CD4-positive, CD25-positive, alpha-beta regulatory T cell (primary cell): ENCODE measurements at regions not wholly inside any gene's neighbourhood (a gene's known extent, or its start where the extent isn't known, plus 50 kb on each side); places are given as distances from the start of the nearest gene placed in this dataset.

Experiments used
- ATAC-seq, 2 donors: fragments of 150-1000 bp; cut with Tn5 transposase; one replicate each; pipeline ENCODE4 v1.10.0; 2021; ENCODE audit warnings: low read depth in 2 of 2, moderate number of reproducible peaks in 2 of 2, moderate library complexity in 1 of 2
- DNase-seq, 3 donors: peaks; one replicate each; pipeline versions ENCODE4 v3.0.0 to v3.0.0-alpha.2; 2012 to 2022; ENCODE audit warnings: mixed read lengths in 1 of 3
- H3K27ac ChIP-seq: one replicate; pipeline ENCODE4 v1.7.0; 2013; ENCODE audit warnings: mild to moderate bottlenecking, low read length; ENCODE audit not compliant: insufficient read depth, poor library complexity, severe bottlenecking
- H3K27me3 ChIP-seq: one replicate; pipeline ENCODE4 v1.7.0; 2013; ENCODE audit warnings: low read length; ENCODE audit not compliant: control insufficient read depth, insufficient read depth
- H3K36me3 ChIP-seq: one replicate; pipeline ENCODE4 v1.7.0; 2013; ENCODE audit warnings: mild to moderate bottlenecking, low read length, moderate library complexity; ENCODE audit not compliant: control insufficient read depth, insufficient read depth
- H3K4me1 ChIP-seq: 2 replicates; pipeline ENCODE4 v1.7.0; 2013; ENCODE audit warnings: mild to moderate bottlenecking, low read length; ENCODE audit not compliant: insufficient read depth, control insufficient read depth, poor library complexity, severe bottlenecking
- H3K4me3 ChIP-seq: one replicate; pipeline ENCODE4 v1.7.0; 2013; ENCODE audit warnings: low read depth, mild to moderate bottlenecking, low read length, moderate library complexity
- H3K9me3 ChIP-seq, 2 experiments: 1 replicate in 1 of 2; 2 replicates in 1 of 2; pipeline ENCODE4 v1.7.0; 2013; ENCODE audit warnings: low read length in 2 of 2, mild to moderate bottlenecking in 1 of 2, moderate library complexity in 1 of 2; ENCODE audit not compliant: control insufficient read depth in 2 of 2
- H3K27ac Mint-ChIP-seq, 3 donors: one replicate each; pipeline ENCODE4 v1.8.0; 2020 to 2022; ENCODE audit warnings: mild to moderate bottlenecking in 3 of 3, mixed read lengths in 3 of 3, moderate library complexity in 2 of 3
- H3K27me3 Mint-ChIP-seq: one replicate; pipeline ENCODE4 v1.8.0; 2022; ENCODE audit warnings: mild to moderate bottlenecking, mixed read lengths
- H3K36me3 Mint-ChIP-seq: one replicate; pipeline ENCODE4 v1.8.0; 2020; ENCODE audit warnings: mixed read lengths
- H3K4me1 Mint-ChIP-seq, 4 donors: one replicate each; pipeline ENCODE4 v1.8.0; 2020 to 2022; ENCODE audit warnings: mixed read lengths in 4 of 4, mild to moderate bottlenecking in 1 of 4
- H3K4me3 Mint-ChIP-seq, 4 donors: one replicate each; pipeline ENCODE4 v1.8.0; 2020 to 2022; ENCODE audit warnings: mild to moderate bottlenecking in 4 of 4, mixed read lengths in 4 of 4, moderate library complexity in 3 of 4
- H3K9me3 Mint-ChIP-seq, 7 donors: one replicate each; pipeline ENCODE4 v1.8.0; 2020 to 2022; ENCODE audit warnings: mixed read lengths in 7 of 7, mild to moderate bottlenecking in 3 of 7, moderate library complexity in 2 of 7

GRCh38 chr5:68407311-68408239, 192.0 kb downstream of the PIK3R1 start:
- H3K9me3 ChIP-seq: no peaks in the 10 kb centered on the region
- no peak overlapping the region for H3K27ac ChIP-seq
- H3K4me3 ChIP-seq: no peak overlapping the region
- peak overlapping the region in 1 of 4 donors; percentile 36 for H3K4me3 Mint-ChIP-seq
- peaks cover 13% of the 10 kb centered on the region for H3K4me1 ChIP-seq
- DNase-seq (peak in 1 of 3 donors; percentile 32), ATAC-seq (no peak)
- no peaks in the 10 kb centered on the region for H3K36me3 ChIP-seq
- H3K36me3 Mint-ChIP-seq: no peaks in the 10 kb centered on the region
- H3K27ac Mint-ChIP-seq: peak overlapping the region in 2 of 3 donors; percentile 4 to 23
- H3K9me3 Mint-ChIP-seq: no peaks in the 10 kb centered on the region
- H3K4me1 Mint-ChIP-seq: peaks cover 9 to 29% (median 20%) of the 10 kb centered on the region in 4 donors
- H3K27me3 ChIP-seq: no peaks in the 10 kb centered on the region
- H3K27me3 Mint-ChIP-seq: peaks cover 8% of the 10 kb centered on the region

GRCh38 chr5:68408345-68408871, 192.9 kb downstream of the PIK3R1 start:
- Histone ChIP-seq H3K4me1 (peaks cover 13% of the 10 kb centered on the region), H3K36me3 (no peaks in the 10 kb centered on the region), H3K4me3 (no peak overlapping the region), H3K27ac (no peak overlapping the region), H3K9me3 (no peaks in the 10 kb centered on the region), H3K27me3 (no peaks in the 10 kb centered on the region)
- H3K27ac Mint-ChIP-seq: no peak overlapping the region
- H3K4me1 Mint-ChIP-seq: peaks cover 9 to 29% (median 20%) of the 10 kb centered on the region in 4 donors
- DNase-seq (no peak), ATAC-seq (no peak)
- H3K4me3 Mint-ChIP-seq: no peak overlapping the region
- no peaks in the 10 kb centered on the region for H3K36me3 Mint-ChIP-seq
- peaks cover 14% of the 10 kb centered on the region for H3K27me3 Mint-ChIP-seq
- no peaks in the 10 kb centered on the region for H3K9me3 Mint-ChIP-seq

- Histone ChIP-seq H3K4me1 (peaks cover 13% of the 10 kb centered on the region), H3K4me3 (no peak overlapping the region), H3K27ac (no peak overlapping the region), H3K9me3 (no peaks in the 10 kb centered on the region), H3K27me3 (no peaks in the 10 kb centered on the region), H3K36me3 (no peaks in the 10 kb centered on the region)
- no peak overlapping the region for H3K4me3 Mint-ChIP-seq
- DNase-seq (no peak), ATAC-seq (no peak)
- no peaks in the 10 kb centered on the region for H3K36me3 Mint-ChIP-seq
- no peak overlapping the region for H3K27ac Mint-ChIP-seq
- peaks cover 0 to 1% (median 0%) of the 10 kb centered on the region in 7 donors for H3K9me3 Mint-ChIP-seq
- H3K4me1 Mint-ChIP-seq: peaks cover 9 to 29% (median 20%) of the 10 kb centered on the region in 4 donors
- peaks cover 15% of the 10 kb centered on the region for H3K27me3 Mint-ChIP-seq
Measured at GRCh38 chr5:68409259-68409658, 193.7 kb downstream of the PIK3R1 start.

- Mint-ChIP-seq H3K9me3 (peaks cover 0 to 1% (median 0%) of the 10 kb centered on the region in 7 donors), H3K36me3 (no peaks in the 10 kb centered on the region), H3K4me3 (no peak overlapping the region), H3K27me3 (peaks cover 15% of the 10 kb centered on the region), H3K4me1 (peaks cover 9 to 25% (median 18%) of the 10 kb centered on the region in 4 donors), H3K27ac (no peak overlapping the region)
- Histone ChIP-seq H3K4me1 (peaks cover 10% of the 10 kb centered on the region), H3K27ac (no peak overlapping the region), H3K9me3 (no peaks in the 10 kb centered on the region), H3K27me3 (no peaks in the 10 kb centered on the region), H3K4me3 (no peak overlapping the region), H3K36me3 (no peaks in the 10 kb centered on the region)
- ATAC-seq (no peak), DNase-seq (no peak)
Measured at GRCh38 chr5:68411161-68411560, 195.6 kb downstream of the PIK3R1 start.

GRCh38 chr5:68415177-68416085, 199.9 kb downstream of the PIK3R1 start:
- H3K36me3 ChIP-seq: no peaks in the 10 kb centered on the region
- no peaks in the 10 kb centered on the region for H3K9me3 ChIP-seq
- no peak for ATAC-seq
- no peaks in the 10 kb centered on the region for H3K27me3 ChIP-seq
- Mint-ChIP-seq H3K4me3 (no peak overlapping the region), H3K36me3 (no peaks in the 10 kb centered on the region), H3K4me1 (peaks cover 0 to 5% (median 3%) of the 10 kb centered on the region in 4 donors), H3K9me3 (peaks cover 0 to 1% (median 0%) of the 10 kb centered on the region in 7 donors), H3K27me3 (peaks cover 15% of the 10 kb centered on the region), H3K27ac (peak overlapping the region in 2 of 3 donors; percentile 14 to 70)
- DNase-seq: no peak
- H3K4me1 ChIP-seq: no peaks in the 10 kb centered on the region
- no peak overlapping the region for H3K27ac ChIP-seq
- no peak overlapping the region for H3K4me3 ChIP-seq

- no peak overlapping the region for H3K4me3 Mint-ChIP-seq
- peaks cover 15% of the 10 kb centered on the region for H3K27me3 Mint-ChIP-seq
- Histone ChIP-seq H3K27ac (no peak overlapping the region), H3K9me3 (no peaks in the 10 kb centered on the region), H3K4me1 (no peaks in the 10 kb centered on the region), H3K36me3 (no peaks in the 10 kb centered on the region), H3K4me3 (no peak overlapping the region), H3K27me3 (no peaks in the 10 kb centered on the region)
- ATAC-seq (no peak), DNase-seq (no peak)
- no peaks in the 10 kb centered on the region for H3K36me3 Mint-ChIP-seq
- peaks cover 0 to 5% (median 3%) of the 10 kb centered on the region in 4 donors for H3K4me1 Mint-ChIP-seq
- no peak overlapping the region for H3K27ac Mint-ChIP-seq
- H3K9me3 Mint-ChIP-seq: peaks cover 0 to 1% (median 0%) of the 10 kb centered on the region in 7 donors
Measured at GRCh38 chr5:68416714-68417113, 201.2 kb downstream of the PIK3R1 start.

GRCh38 chr5:68418201-68418600, 202.6 kb downstream of the PIK3R1 start:
- Mint-ChIP-seq H3K4me3 (no peak overlapping the region), H3K4me1 (peaks cover 0 to 14% (median 6%) of the 10 kb centered on the region in 4 donors), H3K36me3 (no peaks in the 10 kb centered on the region), H3K27me3 (peaks cover 3% of the 10 kb centered on the region), H3K9me3 (peaks cover 0 to 1% (median 0%) of the 10 kb centered on the region in 7 donors), H3K27ac (no peak overlapping the region)
- ATAC-seq: no peak
- Histone ChIP-seq H3K36me3 (no peaks in the 10 kb centered on the region), H3K27me3 (no peaks in the 10 kb centered on the region), H3K9me3 (no peaks in the 10 kb centered on the region), H3K4me1 (no peaks in the 10 kb centered on the region), H3K4me3 (no peak overlapping the region), H3K27ac (no peak overlapping the region)
- DNase-seq: no peak
